Superior temporal gyrus (tissue), 1 donor: ENCODE measurements at regions not wholly inside any gene's neighbourhood (a gene's known extent, or its start where the extent isn't known, plus 50 kb on each side); places are given as distances from the start of the nearest gene placed in this dataset.

Source experiments
- DNase-seq: peaks from one replicate; pipeline ENCODE4 v3.0.0-alpha.2; 2016; ENCODE audit errors: extremely low spot score

DNA sequence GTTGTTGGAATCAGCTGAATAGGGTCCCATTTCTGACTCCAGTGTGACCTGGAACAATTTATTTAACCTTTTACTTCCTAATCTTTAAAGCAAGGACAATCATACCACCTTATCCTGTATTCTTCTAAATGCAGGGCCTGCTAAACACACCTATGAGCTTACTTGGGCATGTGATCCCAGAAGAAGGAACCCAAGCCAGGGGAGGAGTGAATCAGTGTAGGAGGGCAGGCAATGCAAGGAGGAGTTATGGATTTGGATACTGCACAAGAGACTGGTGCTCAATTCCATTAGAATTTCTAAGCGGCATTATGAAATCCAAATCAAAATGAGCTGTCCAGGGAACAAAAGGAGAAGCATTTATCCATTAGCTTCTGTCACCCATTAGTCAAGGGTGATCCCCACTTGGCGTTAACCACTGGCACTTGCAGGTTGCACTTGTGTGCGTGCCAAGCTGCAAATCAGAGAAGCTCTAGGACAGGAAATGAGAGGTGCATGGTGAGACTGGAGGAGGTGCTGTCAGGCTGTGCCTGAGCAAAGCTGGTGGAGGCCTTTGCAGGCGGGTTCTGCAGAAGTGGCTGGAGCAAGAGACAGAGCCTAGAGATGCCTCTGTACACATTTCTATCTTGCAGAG, 297.2 kb upstream of the PLXNA2 start:
- no peak for DNase-seq

DNA sequence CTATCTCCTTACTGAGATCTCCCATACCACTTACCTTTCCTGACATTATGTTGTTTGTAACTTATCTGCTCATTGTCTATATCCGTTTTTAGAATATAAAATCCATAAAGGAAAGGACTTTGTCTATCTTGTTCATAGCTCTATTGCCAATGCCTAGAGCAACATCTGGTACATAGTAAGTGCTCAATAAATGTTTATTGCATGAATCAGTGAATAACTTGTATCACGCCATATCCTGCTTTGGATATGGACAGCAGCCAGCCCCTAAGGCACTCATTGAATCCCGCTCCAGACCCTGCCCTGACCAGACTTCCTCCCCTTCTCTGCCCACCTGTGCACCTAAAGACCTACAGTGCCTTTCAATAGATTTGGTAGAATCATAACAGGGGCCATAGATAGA, 298.1 kb upstream of the PLXNA2 start:
- DNase-seq = no peak

DNA sequence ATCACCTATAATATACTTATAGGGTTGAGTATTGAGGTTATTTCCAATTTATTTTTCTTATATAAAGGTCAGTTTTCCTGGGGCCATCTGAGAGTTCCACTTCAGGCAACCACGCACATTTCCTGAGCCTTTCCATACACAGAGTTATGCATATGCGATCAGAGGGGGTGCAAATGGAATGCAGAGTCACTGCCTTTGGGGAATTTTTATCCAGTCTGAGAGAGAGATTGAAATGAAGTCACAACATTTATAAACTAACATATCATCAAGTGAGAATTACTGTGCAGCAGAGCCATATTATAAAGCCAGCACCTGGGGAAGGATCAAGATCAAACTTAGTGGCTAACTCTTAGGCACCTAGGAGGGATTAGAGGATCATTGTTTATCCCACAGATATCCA, 299.9 kb upstream of the PLXNA2 start:
- DNase-seq = no peak

DNA sequence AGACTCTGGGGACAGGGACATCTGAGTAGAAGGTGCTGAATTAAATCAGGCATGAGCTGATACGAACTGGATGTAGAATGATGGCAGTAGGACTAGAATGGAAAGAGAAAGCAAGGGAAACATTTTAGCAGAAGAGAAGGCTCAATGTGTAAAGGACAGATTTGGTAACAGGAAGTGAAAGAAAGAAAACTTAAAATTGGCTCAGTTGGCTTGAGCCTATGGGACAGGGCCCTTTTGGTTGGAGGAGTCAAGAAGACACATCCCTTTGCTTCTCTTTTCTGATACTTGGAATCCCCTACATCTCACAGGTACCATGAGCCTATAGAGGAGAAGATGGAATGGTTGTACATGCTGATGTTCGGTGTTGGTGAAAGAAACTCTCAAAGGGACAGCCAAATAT, 300.6 kb upstream of the PLXNA2 start:
- no peak for DNase-seq

DNA sequence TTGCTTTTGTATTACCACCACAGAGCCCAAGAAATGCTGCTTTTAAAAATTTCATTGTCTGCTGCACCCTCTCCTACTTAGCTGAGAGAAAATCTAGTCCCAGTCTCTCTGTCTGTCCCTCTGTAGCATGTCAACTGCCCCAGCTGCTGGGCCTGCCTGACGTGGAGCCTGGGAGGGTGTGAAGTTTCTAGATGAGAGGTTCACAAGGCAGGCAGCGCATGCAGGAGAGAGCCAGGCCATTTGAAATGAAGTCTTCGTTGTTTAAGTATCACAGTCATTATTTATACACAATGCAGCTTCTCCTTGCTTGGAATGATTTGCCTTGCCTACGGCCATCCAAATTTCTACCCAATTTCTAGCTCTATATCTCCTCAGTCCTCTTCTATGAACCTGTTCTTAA, 306.8 kb upstream of the PLXNA2 start:
- no peak for DNase-seq

DNA sequence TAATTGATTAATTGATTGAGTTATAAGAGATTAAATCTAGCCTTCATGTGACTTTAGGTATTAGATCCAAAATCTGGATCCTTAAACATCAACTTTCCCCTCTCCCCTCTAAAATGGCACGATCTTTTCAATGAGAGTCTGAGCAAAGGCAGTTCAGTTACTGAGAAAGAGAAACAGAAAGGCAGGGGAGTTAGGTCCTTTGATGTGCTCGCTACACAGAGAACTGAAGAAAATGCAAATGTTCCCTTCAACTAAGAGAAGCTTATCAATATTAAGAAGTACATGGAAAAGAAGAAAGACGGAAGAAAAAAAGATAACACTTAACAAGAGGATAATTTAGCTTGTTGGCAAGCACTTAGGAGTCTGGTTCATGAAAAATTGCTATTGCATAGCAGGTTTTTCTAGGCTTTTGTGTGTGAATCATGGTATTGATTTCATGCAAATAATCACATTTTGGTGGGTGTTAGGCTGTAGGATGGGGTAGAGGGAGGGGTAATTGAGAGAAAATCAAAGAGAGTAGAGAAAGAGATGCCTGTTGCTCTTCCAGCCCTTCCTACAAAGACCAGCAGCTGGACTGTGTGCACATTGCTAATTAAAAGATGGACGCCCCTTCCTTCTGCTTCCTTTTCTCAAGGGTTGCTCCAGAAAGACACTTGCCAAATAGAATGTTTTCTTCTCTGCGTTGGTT, 307.6 kb upstream of the PLXNA2 start:
- DNase-seq = no peak

DNA sequence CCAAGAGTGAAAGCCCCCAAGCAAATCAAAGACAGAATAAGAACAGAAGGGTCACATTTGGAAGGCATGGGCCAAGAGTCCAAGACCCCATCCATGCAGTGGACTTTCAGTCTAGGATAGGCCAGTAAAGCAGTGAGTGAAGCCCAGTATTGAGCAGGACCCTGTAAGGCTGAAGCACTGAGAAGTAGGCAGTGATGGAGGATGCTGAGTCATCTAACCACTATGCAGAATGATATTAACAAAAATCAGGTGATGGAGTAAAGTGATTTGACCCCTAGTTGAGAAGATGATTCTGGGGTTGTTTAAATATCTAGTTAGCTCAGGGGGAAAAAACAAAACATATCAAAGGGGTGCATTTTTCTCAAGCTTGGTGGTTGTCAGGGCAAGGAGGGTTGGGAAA, 308.7 kb upstream of the PLXNA2 start:
- no peak for DNase-seq

DNA sequence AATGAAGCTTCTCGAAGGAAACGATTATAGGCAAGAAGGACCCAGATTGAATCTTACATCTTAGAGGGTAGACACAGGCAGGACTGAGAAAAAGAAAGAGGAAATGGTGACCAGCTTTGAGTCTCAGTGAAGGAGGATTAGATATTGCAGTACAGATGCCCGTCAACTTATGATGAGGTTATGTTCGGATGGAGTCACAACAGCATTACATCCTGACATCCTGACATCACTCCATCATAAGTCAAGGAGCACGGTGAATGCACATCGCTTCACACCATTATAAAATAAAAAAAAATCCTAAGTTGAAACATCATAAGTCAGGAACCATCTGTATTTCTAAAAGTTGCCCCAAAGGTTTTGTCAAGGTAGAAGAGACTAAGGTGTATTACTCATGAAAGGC, 312.3 kb upstream of the PLXNA2 start:
- DNase-seq = no peak

DNA sequence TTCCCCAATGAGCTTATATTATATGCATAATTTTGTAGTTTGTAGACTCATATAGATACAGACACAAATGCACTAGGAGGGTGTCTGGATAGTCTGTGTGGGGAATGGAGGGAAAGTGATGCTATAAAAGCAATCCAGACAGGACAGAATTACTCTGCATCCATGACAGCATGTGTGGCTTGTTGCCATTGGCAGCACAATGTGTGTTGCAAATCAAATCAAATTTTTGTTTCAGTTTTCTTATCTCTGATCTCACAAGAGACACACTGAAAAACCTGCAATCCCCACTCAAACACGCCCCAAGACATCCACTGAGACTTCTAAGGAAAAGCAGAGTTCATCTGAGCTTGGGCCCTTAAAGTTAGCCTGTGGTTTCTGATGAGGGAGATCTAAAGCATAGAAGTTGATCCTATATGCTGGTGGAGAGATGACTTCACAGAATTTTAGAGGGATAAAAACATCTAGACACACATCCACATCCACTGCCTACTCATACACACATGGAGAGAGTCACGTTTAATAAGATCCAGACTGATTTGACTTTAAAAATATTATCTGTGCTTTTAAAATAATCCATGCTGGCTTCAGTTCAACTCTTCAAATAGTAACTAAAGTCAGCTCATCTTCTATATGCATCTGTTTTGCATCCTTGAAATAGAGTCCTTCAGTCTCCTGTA, 313.0 kb upstream of the PLXNA2 start:
- DNase-seq = no peak

DNA sequence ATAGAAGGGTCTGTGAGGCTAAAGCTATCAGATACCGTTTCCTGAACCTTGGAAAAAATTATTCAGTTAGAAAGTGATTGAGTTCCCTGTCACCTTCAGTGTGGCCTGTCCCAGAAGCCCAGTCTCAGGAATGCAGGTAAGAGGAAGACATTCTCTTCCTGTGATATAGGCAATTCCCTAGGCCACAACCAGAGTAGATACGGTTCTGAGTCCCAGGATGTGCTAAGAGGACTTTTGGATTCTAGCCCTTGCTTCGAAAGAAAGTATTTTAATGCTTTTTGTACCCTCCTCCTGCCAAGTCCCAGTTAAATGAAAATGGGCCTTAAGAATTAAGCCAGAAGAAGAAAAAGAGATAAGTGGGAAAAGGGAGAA, 313.5 kb upstream of the PLXNA2 start:
- DNase-seq = no peak

DNA sequence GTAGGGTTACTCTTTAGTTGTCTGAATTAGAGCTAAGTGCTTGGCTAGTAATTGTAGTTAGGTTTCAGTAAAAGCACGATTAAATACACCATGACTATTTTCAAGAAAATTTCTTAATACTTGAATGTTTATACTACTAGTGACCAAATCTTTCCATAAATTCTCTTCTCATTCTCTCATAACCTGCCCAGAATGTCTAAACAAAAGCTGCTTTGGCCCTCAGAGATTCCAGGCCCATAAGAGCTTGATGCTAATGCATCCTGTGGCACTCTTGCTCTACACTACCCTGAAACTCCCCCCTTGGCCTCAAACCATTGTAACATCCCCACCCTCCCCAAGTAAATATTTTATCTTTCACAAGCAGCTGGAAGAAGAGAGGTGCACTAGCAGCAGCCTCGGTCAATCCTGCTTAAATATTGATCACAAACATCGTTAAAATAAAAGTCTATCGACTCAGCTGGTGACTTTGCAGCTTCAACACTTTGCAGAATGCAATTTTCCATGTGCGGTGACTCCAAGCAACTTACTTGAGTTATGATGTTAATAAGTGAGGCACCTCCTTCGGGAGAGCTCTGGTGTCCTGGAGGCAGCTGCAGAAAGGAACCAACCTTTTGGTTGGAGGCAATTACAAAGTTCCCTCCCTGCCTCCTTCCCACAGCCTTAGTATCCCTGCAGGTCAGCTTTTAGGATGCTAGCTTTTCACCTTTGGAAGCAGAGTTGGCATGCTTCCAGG, 315.6 kb upstream of the PLXNA2 start:
- DNase-seq = no peak

DNA sequence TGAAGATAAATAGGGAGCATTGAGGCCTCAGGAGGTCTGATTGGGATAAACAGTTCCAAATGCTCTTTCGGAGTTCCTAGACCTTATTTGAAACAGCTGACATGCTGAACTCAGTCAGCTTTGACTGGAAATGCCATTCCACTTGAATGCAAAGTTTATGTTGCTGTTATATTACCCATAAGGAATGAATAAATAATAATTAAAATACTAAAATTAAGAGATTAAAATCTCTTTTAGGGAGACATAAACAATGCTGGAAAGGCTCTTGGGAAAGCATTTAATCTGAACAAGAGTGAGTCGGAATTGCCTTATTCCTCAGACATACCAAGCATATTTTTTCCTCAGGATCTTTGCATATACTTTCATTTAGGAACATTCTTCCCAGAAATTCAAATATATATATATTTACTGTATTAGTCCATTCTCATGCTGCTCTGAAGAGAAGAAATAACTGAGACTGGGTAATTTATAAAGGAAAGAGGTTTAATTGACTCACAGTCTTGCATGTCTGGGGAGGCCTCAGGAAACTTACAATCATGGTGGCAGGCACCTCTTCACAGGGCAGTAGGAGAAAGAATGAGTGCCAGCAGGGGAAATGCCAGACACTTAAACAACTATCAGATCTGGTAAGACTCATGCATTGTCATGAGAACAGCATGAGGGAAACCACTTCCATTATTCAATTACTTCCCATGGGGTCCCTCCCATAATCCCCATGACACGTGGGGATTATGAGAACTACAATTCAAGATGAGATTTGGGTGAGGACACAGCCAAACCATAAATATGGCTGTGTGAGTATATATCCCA, 318.2 kb upstream of the PLXNA2 start:
- DNase-seq = no peak

DNA sequence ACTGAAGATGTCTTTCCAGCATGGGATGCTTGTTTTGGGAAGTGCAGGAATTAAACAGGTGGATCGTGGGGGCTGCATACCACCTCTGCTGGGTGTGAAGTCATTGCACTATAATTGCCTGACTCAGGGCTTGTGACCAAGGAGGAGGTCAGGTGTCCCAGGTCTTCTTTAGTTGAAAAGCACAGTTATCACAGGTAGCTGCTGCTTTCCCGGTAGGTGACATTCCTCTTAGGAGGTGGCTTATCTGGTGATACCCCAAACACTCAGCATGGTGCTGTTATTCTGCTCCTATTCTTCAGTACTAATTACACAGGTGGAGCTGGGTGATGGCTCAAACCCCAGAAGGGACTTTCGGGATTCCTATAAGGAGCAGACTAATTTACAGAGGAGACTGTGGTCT, 320.3 kb upstream of the PLXNA2 start:
- no peak for DNase-seq

DNA sequence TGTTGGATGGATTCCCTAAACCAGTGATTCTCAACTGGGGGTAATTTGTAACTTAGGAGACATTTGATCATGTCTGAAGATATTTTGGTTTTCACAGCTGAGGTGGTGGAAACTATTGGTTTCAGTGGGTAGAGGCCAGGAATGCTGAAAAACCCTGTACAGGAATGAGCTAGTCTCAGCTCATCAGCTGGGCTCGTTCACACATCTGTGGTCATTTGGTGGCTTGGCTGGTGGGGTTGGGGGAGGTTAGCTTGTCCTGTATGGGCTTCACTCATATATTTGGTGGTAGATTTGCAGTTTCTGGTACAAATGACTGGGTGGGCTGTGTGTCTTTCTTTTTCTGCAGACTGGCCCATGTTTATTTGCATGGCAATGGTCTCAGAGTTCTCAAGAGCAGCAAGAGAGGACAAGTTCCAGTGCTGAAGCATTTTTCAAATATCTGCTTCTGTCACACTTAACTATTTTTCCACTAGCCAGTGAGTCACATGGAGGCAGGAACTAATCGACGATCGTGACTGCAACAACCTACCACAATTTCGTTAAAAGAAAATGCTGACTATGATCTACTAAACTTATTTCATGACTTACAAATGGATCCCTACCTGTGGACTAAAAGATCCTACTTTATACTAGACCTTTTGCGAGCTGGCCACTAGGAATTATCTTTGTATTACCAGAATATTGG, 321.7 kb upstream of the PLXNA2 start:
- DNase-seq = no peak

DNA sequence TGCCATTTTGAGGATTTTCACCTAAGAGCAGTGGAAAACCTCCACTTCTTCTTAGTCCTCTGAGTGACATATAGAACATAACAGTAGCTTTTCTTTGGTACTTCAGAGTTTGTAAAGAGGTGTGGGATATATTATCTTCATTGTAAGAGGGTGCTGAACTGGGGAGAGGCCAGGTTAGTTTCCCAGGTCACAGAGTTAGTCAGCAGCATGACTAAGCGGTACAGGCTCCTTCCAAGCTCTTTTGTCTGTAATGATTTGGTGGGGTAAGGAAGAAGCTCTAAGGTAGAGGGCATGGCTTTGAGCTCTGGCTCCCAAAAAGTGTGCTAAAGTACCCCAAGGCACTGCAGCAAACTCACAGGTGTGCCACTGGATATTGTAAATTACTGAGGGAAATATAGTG, 325.0 kb upstream of the PLXNA2 start:
- no peak for DNase-seq

DNA sequence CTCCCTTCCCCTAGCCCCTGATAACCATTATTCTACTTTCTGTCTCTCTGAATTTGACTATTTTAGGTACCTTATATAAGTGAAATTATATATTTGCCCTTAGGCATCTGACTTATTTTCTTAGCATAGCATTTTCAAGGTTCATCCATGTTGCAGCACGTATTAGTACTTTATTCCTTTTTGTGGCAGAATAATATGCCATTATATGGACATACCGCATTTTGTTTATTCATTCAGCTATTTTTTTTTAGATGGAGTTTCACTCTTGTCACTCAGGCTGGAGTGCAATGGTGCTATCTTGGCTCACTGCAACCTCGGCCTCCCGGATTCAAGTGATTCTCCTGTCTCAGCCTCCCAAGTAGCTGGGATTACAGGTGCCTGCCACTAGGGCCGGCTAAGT, 326.2 kb upstream of the PLXNA2 start:
- no peak for DNase-seq

DNA sequence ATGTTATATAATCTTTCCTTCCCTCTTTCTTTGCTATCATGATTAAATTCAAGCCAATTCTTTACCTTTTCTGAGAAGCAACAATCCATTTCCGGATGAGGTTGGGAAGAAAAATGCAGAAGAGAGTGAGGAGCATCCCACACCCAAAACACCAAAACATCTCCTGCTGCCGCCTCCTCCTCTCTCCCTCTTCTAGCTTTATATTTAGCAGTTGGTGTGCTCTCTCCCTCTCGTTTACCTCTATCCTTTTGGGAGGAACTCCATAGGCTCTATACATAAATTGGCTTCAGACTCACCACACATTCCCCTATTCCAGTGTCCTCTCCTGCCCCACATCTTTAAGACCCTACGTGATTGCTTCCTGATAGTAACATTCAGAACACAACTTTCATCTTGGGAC, 332.2 kb upstream of the PLXNA2 start:
- peak; percentile 54 for DNase-seq

DNA sequence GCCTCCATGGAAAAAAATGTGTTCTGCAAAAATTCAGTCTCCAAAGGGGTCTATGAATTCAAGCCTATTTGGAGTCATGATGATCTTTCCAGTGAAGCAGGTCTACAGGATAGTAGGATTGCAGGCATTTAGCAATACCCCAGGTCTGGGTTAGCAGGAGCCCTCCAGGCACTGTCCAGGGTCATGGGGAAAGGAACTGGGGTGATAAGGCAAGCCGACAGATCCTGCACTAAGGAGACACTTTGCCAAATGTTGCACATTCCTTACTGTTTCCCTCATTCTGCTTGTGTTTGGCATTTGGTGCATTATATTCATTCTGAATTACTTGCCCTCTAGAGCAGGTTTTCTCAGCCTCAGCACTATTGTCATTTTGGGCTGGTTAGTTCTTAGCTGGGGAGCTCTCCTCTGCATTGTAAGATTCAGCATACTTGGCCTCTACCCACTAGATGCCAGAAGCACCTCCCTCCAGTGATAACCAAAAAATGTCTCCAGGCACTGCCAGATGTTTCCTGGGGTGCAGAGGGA, 333.3 kb upstream of the PLXNA2 start:
- no peak for DNase-seq

DNA sequence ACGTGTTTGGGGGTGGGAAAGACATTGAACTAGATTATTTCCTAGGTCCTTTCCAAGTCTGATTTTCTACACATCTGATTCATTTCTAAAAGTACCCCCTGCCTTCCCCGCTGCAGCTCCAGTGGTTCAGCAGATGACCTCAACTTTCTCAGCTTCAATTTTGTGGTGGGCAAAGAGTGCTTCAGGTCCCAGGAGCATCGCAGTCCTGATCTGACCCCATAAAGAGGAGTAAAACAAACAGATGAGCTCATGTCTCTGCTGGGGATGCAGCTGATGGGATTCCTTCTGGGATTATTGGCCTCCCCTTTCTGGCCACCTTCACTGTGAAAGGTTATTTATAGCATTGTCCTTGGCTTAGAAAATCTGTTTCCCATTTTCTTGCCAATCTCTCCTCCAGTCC, 337.0 kb upstream of the PLXNA2 start:
- no peak for DNase-seq

DNA sequence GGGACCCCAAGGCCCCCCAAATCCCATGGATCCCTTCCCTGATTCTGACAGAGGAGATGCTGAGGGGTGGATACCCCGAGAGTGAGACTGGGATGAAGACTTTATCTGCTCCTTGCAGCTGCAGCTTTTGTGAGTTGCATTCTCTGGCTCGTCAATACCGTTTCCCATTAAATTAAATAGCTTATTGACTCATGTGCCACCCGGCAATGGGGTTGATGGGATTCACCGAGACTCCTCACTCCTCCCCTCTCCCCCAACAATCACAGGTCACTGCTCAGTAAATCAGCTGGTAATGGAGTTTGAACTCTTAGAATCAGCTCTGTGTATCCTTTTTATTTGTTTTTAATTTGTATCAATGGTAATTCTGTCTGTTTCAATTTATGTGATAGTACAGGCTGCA, 337.5 kb upstream of the PLXNA2 start:
- DNase-seq = no peak

DNA sequence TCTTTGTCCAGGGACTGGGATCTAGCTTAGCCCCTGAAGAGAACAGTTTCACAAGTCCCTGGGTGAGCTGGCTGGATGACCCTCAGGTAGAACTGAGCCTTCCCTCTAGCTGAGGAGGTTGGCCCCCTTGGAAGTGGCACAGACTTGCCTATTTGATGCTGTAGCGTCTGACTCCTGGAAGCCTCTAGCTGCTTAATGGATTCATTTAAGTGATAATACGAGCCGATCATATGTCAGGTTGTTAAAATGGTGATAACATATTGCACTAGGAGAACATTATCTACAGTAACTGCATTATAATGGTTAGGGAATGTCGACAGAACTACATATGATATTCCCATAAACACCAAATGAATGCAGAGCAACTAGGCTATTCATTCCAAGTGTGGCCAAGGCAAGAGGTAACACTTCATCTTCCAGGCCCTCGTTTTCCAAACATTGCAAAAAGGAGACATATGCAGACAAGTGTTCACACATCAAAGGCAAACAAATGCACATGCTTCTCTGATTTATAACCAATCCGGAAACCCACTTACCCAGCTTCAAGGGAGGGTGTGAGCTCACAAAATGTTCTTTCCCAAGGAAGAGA, 340.1 kb upstream of the PLXNA2 start:
- no peak for DNase-seq
